GM12872 (cell line): ENCODE measurements at regions not wholly inside any gene's neighbourhood (a gene's known extent, or its start where the extent isn't known, plus 50 kb on each side); places are given as distances from the start of the nearest gene placed in this dataset.

Experiments
- TF ChIP-seq, protein P1 (sequence below): IDR thresholded peaks from 3 replicates; pipeline ENCODE4 v1.5.1; 2011; ENCODE audit warnings: low read depth, mild to moderate bottlenecking, low read length, moderate library complexity; ENCODE audit not compliant: insufficient read depth

DNA sequence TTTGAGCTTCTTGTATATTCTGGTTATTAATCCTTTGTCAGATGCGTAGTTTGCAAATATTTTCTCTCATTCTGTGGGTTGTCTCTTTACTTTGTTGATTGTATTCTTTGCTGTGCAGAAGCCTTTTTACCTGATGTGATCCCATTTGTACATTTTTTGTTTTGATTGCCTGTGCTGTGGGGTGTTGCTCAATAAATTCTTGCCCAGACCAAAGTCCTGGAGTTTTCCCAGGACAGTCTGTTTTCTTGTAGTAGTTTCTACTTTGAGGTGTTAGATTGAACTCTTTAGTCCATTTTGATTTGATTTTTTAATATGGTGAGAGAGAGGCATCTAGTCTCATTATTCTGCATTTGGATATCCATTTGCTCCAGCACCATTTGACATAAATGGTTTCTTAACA is 588.7 kb upstream of the MBL2 start:
- TF ChIP-seq, protein P1, sequence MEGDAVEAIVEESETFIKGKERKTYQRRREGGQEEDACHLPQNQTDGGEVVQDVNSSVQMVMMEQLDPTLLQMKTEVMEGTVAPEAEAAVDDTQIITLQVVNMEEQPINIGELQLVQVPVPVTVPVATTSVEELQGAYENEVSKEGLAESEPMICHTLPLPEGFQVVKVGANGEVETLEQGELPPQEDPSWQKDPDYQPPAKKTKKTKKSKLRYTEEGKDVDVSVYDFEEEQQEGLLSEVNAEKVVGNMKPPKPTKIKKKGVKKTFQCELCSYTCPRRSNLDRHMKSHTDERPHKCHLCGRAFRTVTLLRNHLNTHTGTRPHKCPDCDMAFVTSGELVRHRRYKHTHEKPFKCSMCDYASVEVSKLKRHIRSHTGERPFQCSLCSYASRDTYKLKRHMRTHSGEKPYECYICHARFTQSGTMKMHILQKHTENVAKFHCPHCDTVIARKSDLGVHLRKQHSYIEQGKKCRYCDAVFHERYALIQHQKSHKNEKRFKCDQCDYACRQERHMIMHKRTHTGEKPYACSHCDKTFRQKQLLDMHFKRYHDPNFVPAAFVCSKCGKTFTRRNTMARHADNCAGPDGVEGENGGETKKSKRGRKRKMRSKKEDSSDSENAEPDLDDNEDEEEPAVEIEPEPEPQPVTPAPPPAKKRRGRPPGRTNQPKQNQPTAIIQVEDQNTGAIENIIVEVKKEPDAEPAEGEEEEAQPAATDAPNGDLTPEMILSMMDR = no peak

- TF ChIP-seq, protein P1 = no peak
Measured at GRCh38 chr10:53358536-53358935, 586.0 kb upstream of the MBL2 start.

- TF ChIP-seq, protein P1 = no peak
Measured at GRCh38 chr10:53357587-53357986, 585.0 kb upstream of the MBL2 start.

DNA sequence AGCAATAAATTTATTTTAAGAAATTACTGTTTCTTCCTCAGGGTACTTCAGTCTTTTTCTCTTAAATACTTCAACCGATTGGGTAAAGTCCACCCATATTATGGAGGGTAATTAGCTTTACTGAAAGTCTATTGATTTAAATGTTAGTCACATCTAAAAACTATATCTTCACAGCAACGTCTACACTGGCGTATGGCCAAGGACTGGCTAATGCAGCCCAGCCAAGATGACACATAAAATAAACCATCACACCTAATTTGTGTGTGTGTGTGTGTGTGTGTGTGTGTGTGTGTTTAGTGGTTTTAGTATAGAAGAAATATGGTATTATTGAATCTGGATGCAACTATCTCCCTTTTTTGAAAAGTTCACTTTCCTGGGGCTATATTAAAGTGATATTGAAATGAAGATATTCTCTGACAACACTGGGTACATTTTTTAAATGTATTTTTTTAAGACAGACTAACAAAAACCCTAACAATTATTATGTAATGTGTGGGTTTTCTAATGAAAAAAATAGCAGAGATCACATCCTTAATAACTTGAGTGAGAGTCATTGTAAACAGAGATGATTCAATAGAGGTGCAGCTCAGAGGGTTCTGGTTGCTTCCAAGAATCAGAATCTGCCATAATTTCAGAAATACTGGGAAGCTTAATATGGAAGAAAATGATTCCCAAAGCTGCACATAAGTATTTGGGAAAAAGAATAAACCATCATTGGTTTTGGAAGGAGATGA is 584.2 kb upstream of the MBL2 start:
- TF ChIP-seq, protein P1 = no peak

GRCh38 chr10:53331460-53331859 is 558.9 kb upstream of the MBL2 start:
- TF ChIP-seq, protein P1 = no peak

- TF ChIP-seq, protein P1 = no peak
Measured at GRCh38 chr10:53325066-53325465, 552.5 kb upstream of the MBL2 start.

- TF ChIP-seq, protein P1 = no peak
Measured at GRCh38 chr10:53315709-53316108, 543.1 kb upstream of the MBL2 start.
